ENCODE measurements at regions not wholly inside any gene's neighbourhood (a gene's known extent, or its start where the extent isn't known, plus 50 kb on each side); places are given as distances from the start of the nearest gene placed in this dataset.

GRCh38 chr1:88139633-88140032, 544.4 kb upstream of the PKN2 start:
- DNase-seq (ENCODE audit: low read depth, low spot score): no peak
- Mint-ChIP-seq H3K9me3 (no peaks in the 10 kb centered on the region), H3K27ac (ENCODE audit: unreplicated experiment) (no peak overlapping the region), H3K4me3 (no peak overlapping the region), H3K36me3 (ENCODE audit: low read depth) (no peaks in the 10 kb centered on the region), H3K4me1 (peaks cover 4% of the 10 kb centered on the region), H3K27me3 (ENCODE audit: low read depth) (no peaks in the 10 kb centered on the region)
- TF ChIP-seq CTCF (conservative IDR thresholded peaks at IDR 0.05): no peak

GRCh38 chr1:88140325-88140724, 543.7 kb upstream of the PKN2 start:
- no peak for DNase-seq (ENCODE audit: low read depth, low spot score)
- no peak overlapping the region for H3K4me3 Mint-ChIP-seq
- H3K9me3 Mint-ChIP-seq: no peaks in the 10 kb centered on the region
- H3K4me1 Mint-ChIP-seq: peaks cover 4% of the 10 kb centered on the region
- H3K36me3 Mint-ChIP-seq (ENCODE audit: low read depth): no peaks in the 10 kb centered on the region
- H3K27me3 Mint-ChIP-seq (ENCODE audit: low read depth): no peaks in the 10 kb centered on the region
- H3K27ac Mint-ChIP-seq (ENCODE audit: unreplicated experiment): no peak overlapping the region
- no peak for TF ChIP-seq CTCF (conservative IDR thresholded peaks at IDR 0.05)

GRCh38 chr1:88141499-88142074, 542.5 kb upstream of the PKN2 start:
- Mint-ChIP-seq H3K27ac (ENCODE audit: unreplicated experiment) (no peak overlapping the region), H3K4me1 (peaks cover 4% of the 10 kb centered on the region), H3K4me3 (no peak overlapping the region), H3K9me3 (no peaks in the 10 kb centered on the region), H3K36me3 (ENCODE audit: low read depth) (no peaks in the 10 kb centered on the region), H3K27me3 (ENCODE audit: low read depth) (no peaks in the 10 kb centered on the region)
- no peak for TF ChIP-seq CTCF (conservative IDR thresholded peaks at IDR 0.05)
- DNase-seq (ENCODE audit: low read depth, low spot score): no peak

GRCh38 chr1:88145752-88146151, 538.3 kb upstream of the PKN2 start:
- H3K36me3 Mint-ChIP-seq (ENCODE audit: low read depth): no peaks in the 10 kb centered on the region
- no peak for DNase-seq (ENCODE audit: low read depth, low spot score)
- peaks cover 4% of the 10 kb centered on the region for H3K4me1 Mint-ChIP-seq
- no peak for TF ChIP-seq CTCF (conservative IDR thresholded peaks at IDR 0.05)
- no peak overlapping the region for H3K27ac Mint-ChIP-seq (ENCODE audit: unreplicated experiment)
- H3K27me3 Mint-ChIP-seq (ENCODE audit: low read depth): no peaks in the 10 kb centered on the region
- H3K9me3 Mint-ChIP-seq: no peaks in the 10 kb centered on the region
- H3K4me3 Mint-ChIP-seq: no peak overlapping the region

GRCh38 chr1:88149686-88150085, 534.4 kb upstream of the PKN2 start:
- Mint-ChIP-seq H3K4me1 (no peaks in the 10 kb centered on the region), H3K27me3 (ENCODE audit: low read depth) (no peaks in the 10 kb centered on the region), H3K36me3 (ENCODE audit: low read depth) (no peaks in the 10 kb centered on the region), H3K27ac (ENCODE audit: unreplicated experiment) (no peak overlapping the region), H3K4me3 (no peak overlapping the region), H3K9me3 (no peaks in the 10 kb centered on the region)
- no peak for TF ChIP-seq CTCF (conservative IDR thresholded peaks at IDR 0.05)
- no peak for DNase-seq (ENCODE audit: low read depth, low spot score)

GRCh38 chr1:88150330-88150729, 533.7 kb upstream of the PKN2 start:
- Mint-ChIP-seq H3K4me3 (no peak overlapping the region), H3K36me3 (ENCODE audit: low read depth) (no peaks in the 10 kb centered on the region), H3K4me1 (no peaks in the 10 kb centered on the region), H3K27ac (ENCODE audit: unreplicated experiment) (no peak overlapping the region), H3K9me3 (no peaks in the 10 kb centered on the region), H3K27me3 (ENCODE audit: low read depth) (no peaks in the 10 kb centered on the region)
- no peak for DNase-seq (ENCODE audit: low read depth, low spot score)
- no peak for TF ChIP-seq CTCF (conservative IDR thresholded peaks at IDR 0.05)
